ENCODE measurements at regions not wholly inside any gene's neighbourhood (a gene's known extent, or its start where the extent isn't known, plus 50 kb on each side); places are given as distances from the start of the nearest gene placed in this dataset.

GRCh38 chr3:94617312-94617711 lies 554.5 kb downstream of the NSUN3 start:
- ATAC-seq (ENCODE audit: low read depth) (no peak), DNase-seq (no peak)
- Mint-ChIP-seq H3K4me3 (no peak overlapping the region), H3K27ac (no peak overlapping the region), H3K27me3 (no peaks in the 10 kb centered on the region), H3K9me3 (ENCODE audit: insufficient read depth) (peaks cover 4% of the 10 kb centered on the region), H3K4me1 (no peaks in the 10 kb centered on the region)
- WGBS (ENCODE audit: insufficient coverage), result no CpG with 5 or more reads among the region's 2 CpGs
- H3K4me3 ChIP-seq (ENCODE audit: control extremely low read depth in 1 of 5, extremely low read depth in 1 of 5, insufficient read depth in 1 of 5, low read depth in 2 of 5, low read length in 4 of 5), result no peak overlapping the region
- CTCF ChIA-PET, result no interaction called here
- no peaks in the 10 kb centered on the region for H3K4me1 ChIP-seq (ENCODE audit: control insufficient read depth in 2 of 2, insufficient read depth in 2 of 2, low read length in 2 of 2)
- no peak overlapping the region for H3K4me2 ChIP-seq (replicated peaks; ENCODE audit: low read depth, low read length, poor library complexity, severe bottlenecking)
- no peak overlapping the region for H3K9ac ChIP-seq (ENCODE audit: low read length)
- no peak overlapping the region for H3K27ac ChIP-seq (ENCODE audit: low read length in 2 of 2)
- intact Hi-C loops (cut with micrococcal nuclease), result no loop called here
- no peaks in the 10 kb centered on the region for H3K27me3 ChIP-seq (replicated peaks in 1 of 4; ENCODE audit: control extremely low read depth in 1 of 4, control insufficient read depth in 3 of 4, insufficient read depth in 4 of 4, low read length in 3 of 4)
- H3K36me3 ChIP-seq (replicated peaks in 1 of 2; ENCODE audit: control extremely low read depth in 1 of 2, control insufficient read depth in 1 of 2, extremely low read depth in 1 of 2, insufficient read depth in 2 of 2, low read length in 1 of 2), result no peaks in the 10 kb centered on the region
- H4K20me1 ChIP-seq (ENCODE audit: control insufficient read depth, insufficient read depth, low read length, poor library complexity, severe bottlenecking), result no peaks in the 10 kb centered on the region
- H3K9me3 ChIP-seq (ENCODE audit: control extremely low read depth in 1 of 3, control insufficient read depth in 2 of 3, insufficient read depth in 1 of 3, low read length in 2 of 3), result peaks cover 0 to 4% (median 0%) of the 10 kb centered on the region in 3 donors
- TF ChIP-seq EZH2 (IDR thresholded peaks at IDR 0.05; ENCODE audit: borderline replicate concordance, insufficient read depth, low read depth, low read length, poor library complexity, severe bottlenecking), result no peak
- no peak for TF ChIP-seq CTCF (IDR thresholded peaks at IDR 0.05)
- H3K79me2 ChIP-seq (ENCODE audit: control insufficient read depth, insufficient read depth, low read length), result no peaks in the 10 kb centered on the region
- POLR2A ChIA-PET, result no interaction called here
- no peak overlapping the region for H2AFZ ChIP-seq (ENCODE audit: insufficient read depth, low read depth, low read length, poor library complexity, severe bottlenecking)

GRCh38 chr3:94619643-94620042 lies 556.8 kb downstream of the NSUN3 start:
- Histone ChIP-seq H3K9ac (ENCODE audit: low read length) (no peak overlapping the region), H4K20me1 (ENCODE audit: control insufficient read depth, insufficient read depth, low read length, poor library complexity, severe bottlenecking) (no peaks in the 10 kb centered on the region), H3K4me3 (ENCODE audit: control extremely low read depth in 1 of 5, extremely low read depth in 1 of 5, insufficient read depth in 1 of 5, low read depth in 2 of 5, low read length in 4 of 5) (no peak overlapping the region), H2AFZ (ENCODE audit: insufficient read depth, low read depth, low read length, poor library complexity, severe bottlenecking) (no peak overlapping the region), H3K79me2 (ENCODE audit: control insufficient read depth, insufficient read depth, low read length) (no peaks in the 10 kb centered on the region), H3K27me3 (replicated peaks in 1 of 4; ENCODE audit: control extremely low read depth in 1 of 4, control insufficient read depth in 3 of 4, insufficient read depth in 4 of 4, low read length in 3 of 4) (no peaks in the 10 kb centered on the region), H3K27ac (ENCODE audit: low read length in 2 of 2) (no peak overlapping the region), H3K4me1 (ENCODE audit: control insufficient read depth in 2 of 2, insufficient read depth in 2 of 2, low read length in 2 of 2) (no peaks in the 10 kb centered on the region), H3K36me3 (replicated peaks in 1 of 2; ENCODE audit: control extremely low read depth in 1 of 2, control insufficient read depth in 1 of 2, extremely low read depth in 1 of 2, insufficient read depth in 2 of 2, low read length in 1 of 2) (no peaks in the 10 kb centered on the region), H3K4me2 (replicated peaks; ENCODE audit: low read depth, low read length, poor library complexity, severe bottlenecking) (no peak overlapping the region), H3K9me3 (ENCODE audit: control extremely low read depth in 1 of 3, control insufficient read depth in 2 of 3, insufficient read depth in 1 of 3, low read length in 2 of 3) (peaks cover 0 to 4% (median 0%) of the 10 kb centered on the region in 3 donors)
- 40% methylated on average over 1 of the region's 3 CpGs for WGBS (ENCODE audit: insufficient coverage)
- intact Hi-C loops (cut with micrococcal nuclease), result no loop called here
- H3K9me3 Mint-ChIP-seq (ENCODE audit: insufficient read depth), result peaks cover 2% of the 10 kb centered on the region
- no peaks in the 10 kb centered on the region for H3K27me3 Mint-ChIP-seq
- TF ChIP-seq EZH2 (IDR thresholded peaks at IDR 0.05; ENCODE audit: borderline replicate concordance, insufficient read depth, low read depth, low read length, poor library complexity, severe bottlenecking) (no peak), CTCF (IDR thresholded peaks at IDR 0.05) (no peak)
- no peak for ATAC-seq (ENCODE audit: low read depth)
- H3K4me3 Mint-ChIP-seq, result no peak overlapping the region
- ChIA-PET POLR2A (no interaction called here), CTCF (no interaction called here)
- no peaks in the 10 kb centered on the region for H3K4me1 Mint-ChIP-seq
- no peak overlapping the region for H3K27ac Mint-ChIP-seq
- no peak for DNase-seq

Measured in B cell (primary cell).